IgD-negative memory B cell (primary cell): ENCODE measurements at regions not wholly inside any gene's neighbourhood (a gene's known extent, or its start where the extent isn't known, plus 50 kb on each side); places are given as distances from the start of the nearest gene placed in this dataset.

Experiments
- H3K27ac Mint-ChIP-seq, 3 donors: one replicate each; pipeline ENCODE4 v1.8.0; 2020 to 2022; ENCODE audit warnings: mild to moderate bottlenecking in 3 of 3, mixed read lengths in 3 of 3, moderate library complexity in 1 of 3
- H3K27me3 Mint-ChIP-seq: one replicate; pipeline ENCODE4 v1.8.0; 2021; ENCODE audit warnings: mixed read lengths
- H3K36me3 Mint-ChIP-seq: one replicate; pipeline ENCODE4 v1.8.0; 2020; ENCODE audit warnings: mild to moderate bottlenecking, mixed read lengths
- H3K4me1 Mint-ChIP-seq, 3 donors: one replicate each; pipeline ENCODE4 v1.8.0; 2020 to 2022; ENCODE audit warnings: mixed read lengths in 3 of 3, mild to moderate bottlenecking in 1 of 3
- H3K4me3 Mint-ChIP-seq, 4 donors: one replicate each; pipeline ENCODE4 v1.8.0; 2020 to 2022; ENCODE audit warnings: mild to moderate bottlenecking in 4 of 4, mixed read lengths in 4 of 4, moderate library complexity in 3 of 4
- H3K9me3 Mint-ChIP-seq, 3 donors: one replicate each; pipeline ENCODE4 v1.8.0; 2020 to 2021; ENCODE audit warnings: mixed read lengths in 3 of 3, mild to moderate bottlenecking in 1 of 3

GRCh38 chr14:62645649-62646048 is 399.6 kb downstream of the KCNH5 start:
- no peak overlapping the region for H3K27ac Mint-ChIP-seq
- no peaks in the 10 kb centered on the region for H3K4me1 Mint-ChIP-seq
- H3K27me3 Mint-ChIP-seq = no peaks in the 10 kb centered on the region
- no peaks in the 10 kb centered on the region for H3K36me3 Mint-ChIP-seq
- peaks cover 1 to 8% (median 7%) of the 10 kb centered on the region in 3 donors for H3K9me3 Mint-ChIP-seq
- H3K4me3 Mint-ChIP-seq = no peak overlapping the region
